ENCODE measurements at regions not wholly inside any gene's neighbourhood (a gene's known extent, or its start where the extent isn't known, plus 50 kb on each side); places are given as distances from the start of the nearest gene placed in this dataset.
"Not testable (repeated sequence)": the region's sequence is repeated elsewhere in the genome, so short reads cannot be mapped to it uniquely, and the experiment has no call there.

DNA sequence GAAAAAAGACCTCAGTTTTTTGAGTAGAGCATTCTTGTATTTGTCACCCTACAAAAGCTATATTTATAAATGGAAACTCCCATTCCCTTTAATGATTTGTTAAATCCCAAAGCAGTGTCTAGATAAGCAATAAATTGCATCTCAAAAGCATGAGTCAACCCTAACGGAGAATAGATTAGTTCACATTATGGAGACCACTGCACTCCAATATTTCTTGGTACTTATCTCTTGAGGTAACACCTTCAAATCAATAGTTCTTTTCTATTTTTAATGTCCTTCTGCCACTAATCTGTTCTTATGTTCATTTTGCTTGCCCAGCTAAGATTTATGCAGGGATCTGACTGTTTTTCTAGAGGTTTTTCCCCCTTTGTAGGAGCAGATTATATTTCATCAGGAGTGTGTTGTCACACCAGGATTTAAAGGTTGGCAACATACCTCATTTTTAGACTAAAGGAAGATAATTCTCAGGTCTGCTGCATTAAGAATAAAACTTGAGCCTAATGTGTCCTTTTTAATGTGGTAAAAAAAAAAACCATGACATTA, 91.4 kb upstream of the ADGRG2 start:
- DNase-seq (ENCODE audit: low read depth), result no peak
- in situ Hi-C loops (cut with HindIII; ENCODE audit: low pct_unique_long_range_greater_than_20kb, low sequenced_read_pairs), result no loop called here

DNA sequence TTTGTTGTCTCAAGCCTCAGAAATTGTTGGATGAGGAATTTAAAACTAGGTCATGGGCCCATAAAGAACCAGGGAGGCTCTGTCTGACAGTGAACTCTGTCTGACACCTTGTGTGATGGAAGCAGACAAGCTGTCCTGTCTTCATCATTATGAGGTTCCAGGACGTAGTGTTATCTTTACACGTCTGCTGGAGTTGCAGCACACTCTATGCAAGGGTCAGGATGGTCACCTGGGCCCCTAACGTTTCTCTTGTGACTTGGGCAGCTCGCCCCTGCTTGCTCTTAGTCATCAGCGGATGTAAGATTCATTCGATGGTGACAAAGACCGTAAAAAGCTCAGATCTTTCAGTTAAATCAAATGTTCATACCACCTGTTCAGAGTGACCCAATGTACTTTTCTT, 92.0 kb upstream of the ADGRG2 start:
- DNase-seq (ENCODE audit: low read depth), result peak; percentile 92

DNA sequence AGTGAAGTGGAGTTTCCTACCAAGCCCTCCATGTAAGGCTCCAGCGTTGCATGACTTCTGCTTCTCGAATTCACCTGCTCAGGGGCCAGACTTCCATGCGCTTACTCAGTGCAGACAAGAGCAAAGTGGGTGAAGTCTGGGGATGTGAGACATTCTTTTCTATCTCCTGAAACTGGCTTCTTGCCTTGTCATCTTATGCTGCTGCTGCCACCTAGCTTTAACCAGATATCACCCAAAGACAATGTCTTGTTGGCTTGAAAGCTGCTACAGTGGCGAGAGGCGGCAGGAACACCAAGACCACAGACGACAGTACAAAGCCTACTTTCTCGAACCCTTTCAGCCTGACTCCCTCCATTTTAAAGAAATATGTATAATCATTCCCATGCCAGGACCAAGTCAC, 103.6 kb upstream of the ADGRG2 start:
- DNase-seq (ENCODE audit: low read depth), result peak; percentile 55
- in situ Hi-C loops (cut with HindIII; ENCODE audit: low pct_unique_long_range_greater_than_20kb, low sequenced_read_pairs), result no loop called here

More for the DNA sequence above, 92.0 kb upstream of the ADGRG2 start:
- in situ Hi-C loops (cut with HindIII; ENCODE audit: low pct_unique_long_range_greater_than_20kb, low sequenced_read_pairs), result no loop called here

DNA sequence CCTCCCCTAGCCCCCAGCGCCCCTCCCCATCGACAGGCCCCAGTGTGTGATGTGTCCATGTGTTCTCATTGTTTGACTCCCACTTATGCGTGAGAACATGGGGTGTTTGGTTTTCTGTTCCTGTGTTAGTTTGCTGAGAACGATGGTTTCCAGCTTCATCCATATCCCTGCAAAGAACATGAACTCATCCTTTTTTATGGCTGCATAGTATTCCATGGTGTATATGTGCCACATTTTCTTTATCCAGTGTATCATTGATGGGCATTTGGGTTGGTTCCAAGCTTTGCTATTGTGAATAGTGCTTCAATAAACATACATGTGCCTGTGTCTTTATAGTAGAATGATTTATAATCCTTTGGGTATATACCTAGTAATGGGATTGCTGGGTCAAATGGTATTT, 107.6 kb upstream of the ADGRG2 start:
- in situ Hi-C loops (cut with HindIII; ENCODE audit: low pct_unique_long_range_greater_than_20kb, low sequenced_read_pairs); DNase-seq (ENCODE audit: low read depth): not testable (repeated sequence)

DNA sequence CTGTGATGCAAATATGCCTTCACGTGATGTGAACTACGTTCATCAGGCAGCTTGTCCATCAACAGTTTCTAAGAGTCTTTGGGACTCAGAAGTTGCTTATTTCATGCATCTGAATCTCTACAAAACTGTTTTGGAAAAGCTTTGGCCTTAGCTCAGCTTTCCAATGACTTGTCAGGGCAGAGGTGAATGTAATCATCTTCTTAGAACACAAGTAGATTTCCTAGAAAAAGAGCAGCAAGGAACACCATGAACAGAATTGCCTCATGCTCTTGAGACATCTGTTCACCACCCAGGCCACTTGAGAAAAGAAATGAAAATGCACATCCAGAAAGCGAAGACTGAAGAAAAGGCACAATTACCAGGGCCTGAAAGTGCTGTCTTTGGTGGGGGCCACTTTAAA, 105.8 kb upstream of the PDHA1 start:
- DNase-seq (ENCODE audit: low read depth), result no peak
- in situ Hi-C loops (cut with HindIII; ENCODE audit: low pct_unique_long_range_greater_than_20kb, low sequenced_read_pairs), result no loop called here

DNA sequence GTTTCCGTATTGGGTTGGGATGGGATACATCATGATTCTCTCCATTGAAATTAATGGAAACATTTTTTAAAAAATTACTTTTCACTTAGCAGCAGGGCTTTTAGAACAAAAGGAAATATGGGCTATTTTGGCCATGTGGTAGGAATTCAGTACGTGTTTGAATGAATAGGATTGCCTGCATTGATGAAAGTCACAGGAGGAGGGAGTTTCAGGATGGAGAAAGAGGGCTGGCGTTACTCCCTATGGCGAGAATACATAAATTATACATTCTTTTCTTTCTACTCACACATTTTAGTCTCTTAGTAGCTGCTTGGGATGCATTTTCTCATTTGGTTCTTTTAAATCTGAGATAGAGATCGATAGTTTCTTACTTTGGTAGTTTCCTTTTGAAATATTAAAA, 100.3 kb upstream of the PDHA1 start:
- in situ Hi-C loops (cut with HindIII; ENCODE audit: low pct_unique_long_range_greater_than_20kb, low sequenced_read_pairs), result no loop called here
- no peak for DNase-seq (ENCODE audit: low read depth)

DNA sequence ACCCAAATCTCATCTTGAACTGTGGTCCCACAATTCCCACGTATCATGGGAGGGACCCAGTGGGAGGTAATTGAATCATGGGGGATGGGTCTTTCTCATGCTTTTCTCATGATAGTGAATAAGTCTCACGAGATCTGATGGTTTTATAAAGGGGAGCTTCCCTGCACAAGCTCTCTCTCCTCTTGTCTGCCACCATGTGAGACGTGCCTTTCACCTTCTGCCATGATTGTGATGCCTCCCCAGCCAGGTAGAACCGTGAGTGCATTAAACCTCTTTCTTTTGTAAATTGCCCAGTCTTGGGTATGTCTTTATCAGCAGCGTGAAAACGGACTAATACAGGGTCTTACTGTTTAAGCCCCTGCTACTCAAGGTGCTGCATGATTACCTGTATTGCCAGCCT, 98.8 kb upstream of the PDHA1 start:
- DNase-seq (ENCODE audit: low read depth); in situ Hi-C loops (cut with HindIII; ENCODE audit: low pct_unique_long_range_greater_than_20kb, low sequenced_read_pairs): not testable (repeated sequence)

DNA sequence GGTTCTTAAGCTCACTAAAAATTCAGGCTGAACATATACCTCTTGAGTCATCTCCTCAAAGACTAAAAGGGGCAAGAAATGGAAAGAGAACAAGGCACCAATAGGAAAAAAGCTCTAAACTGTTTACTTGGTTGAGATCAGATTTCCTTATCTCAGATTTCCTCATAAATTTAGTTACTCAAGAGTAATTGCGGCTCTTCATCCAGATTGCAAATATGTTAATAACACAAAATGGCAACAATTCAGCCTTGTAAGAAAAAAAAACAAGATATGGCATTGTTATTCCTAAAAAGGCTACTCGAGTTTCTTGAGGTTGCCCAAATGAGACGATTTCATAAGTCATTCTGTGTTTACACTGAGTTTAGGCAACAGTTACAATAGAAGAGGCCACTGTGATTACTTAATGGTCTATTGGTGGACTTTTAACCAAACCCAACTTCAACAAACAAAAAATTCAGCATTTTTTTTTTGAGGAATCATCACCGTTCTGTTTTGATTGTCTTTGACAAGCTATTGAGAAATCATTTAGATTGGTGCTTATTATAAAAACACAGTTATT, 97.9 kb upstream of the PDHA1 start:
- in situ Hi-C loops (cut with HindIII; ENCODE audit: low pct_unique_long_range_greater_than_20kb, low sequenced_read_pairs), result no loop called here
- no peak for DNase-seq (ENCODE audit: low read depth)

DNA sequence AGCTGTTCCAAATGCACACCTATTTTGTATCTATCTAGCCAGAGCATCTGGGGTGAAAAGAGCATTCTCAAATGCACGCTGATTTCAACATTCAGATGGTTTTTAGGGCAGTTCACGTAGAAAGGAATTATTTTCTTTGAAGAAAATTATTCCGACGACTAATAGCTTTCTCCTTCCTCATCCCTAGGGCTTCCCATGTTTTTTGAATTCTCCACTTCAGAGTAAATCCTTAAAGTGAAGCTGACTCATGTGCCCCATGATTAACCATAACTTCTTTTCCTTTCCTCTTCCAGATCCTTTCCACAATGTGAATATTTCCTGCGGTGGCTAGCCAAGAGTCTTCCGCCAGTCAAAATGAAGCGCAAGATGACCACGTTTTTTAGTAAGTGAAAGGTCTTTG, 86.7 kb upstream of the PDHA1 start:
- DNase-seq (ENCODE audit: low read depth), result no peak
- in situ Hi-C loops (cut with HindIII; ENCODE audit: low pct_unique_long_range_greater_than_20kb, low sequenced_read_pairs), result no loop called here

DNA sequence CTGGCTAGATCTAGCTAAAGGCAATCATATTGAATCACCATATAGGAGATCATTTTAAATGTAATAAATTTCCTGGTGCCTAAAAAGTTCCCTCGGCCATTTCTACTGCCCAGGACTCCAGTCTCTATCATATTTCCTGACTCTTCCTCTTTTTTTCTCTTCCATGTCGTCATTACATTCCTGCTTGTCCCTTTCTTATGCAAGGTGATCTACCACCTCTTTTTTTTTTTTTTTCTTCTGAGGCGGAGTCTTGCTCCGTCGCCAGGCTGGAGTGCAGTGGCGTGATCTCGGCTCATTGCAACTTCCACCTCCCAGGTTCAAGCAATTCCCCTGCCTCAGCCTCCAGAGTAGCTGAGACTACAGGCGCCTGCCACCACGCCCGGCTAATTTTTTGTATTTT, 82.7 kb upstream of the PDHA1 start:
- DNase-seq (ENCODE audit: low read depth); in situ Hi-C loops (cut with HindIII; ENCODE audit: low pct_unique_long_range_greater_than_20kb, low sequenced_read_pairs): not testable (repeated sequence)

DNA sequence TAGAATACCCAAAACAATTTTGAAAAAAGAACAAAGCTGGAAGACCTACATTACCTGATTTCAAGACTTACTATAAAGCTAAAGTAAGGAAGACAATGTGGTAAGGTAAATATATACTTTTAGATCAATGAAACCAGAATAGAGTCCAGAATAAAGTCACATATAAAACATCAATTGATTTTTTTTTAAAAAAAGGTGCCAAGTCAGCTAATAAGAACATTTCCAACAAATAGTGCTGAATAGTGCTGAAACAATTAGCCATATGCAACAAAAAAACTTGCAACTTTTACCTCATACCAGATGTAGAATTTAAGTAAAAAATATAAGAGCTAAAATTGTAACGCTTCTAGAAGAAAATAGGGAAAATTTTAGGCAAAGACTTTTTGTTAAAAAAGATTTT, 73.0 kb upstream of the PDHA1 start:
- in situ Hi-C loops (cut with HindIII; ENCODE audit: low pct_unique_long_range_greater_than_20kb, low sequenced_read_pairs), result no loop called here
- no peak for DNase-seq (ENCODE audit: low read depth)

DNA sequence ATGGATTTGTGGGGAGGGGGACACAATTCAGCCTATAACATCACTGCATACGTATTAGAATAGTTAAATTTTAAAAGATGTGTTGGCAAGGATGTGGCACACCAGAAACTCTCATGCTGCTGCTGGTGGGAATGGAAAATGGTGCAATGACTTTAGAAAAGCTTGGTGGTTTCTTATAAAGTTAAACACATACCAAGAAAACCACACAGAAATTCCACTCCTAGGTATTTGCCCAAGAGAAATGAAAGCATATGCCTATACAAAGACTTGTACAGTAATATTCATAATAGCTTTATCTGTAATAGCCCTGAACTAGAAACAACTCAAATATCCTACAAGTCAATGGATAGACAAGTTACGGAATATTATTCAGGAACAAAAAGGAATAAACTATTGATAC, 71.3 kb upstream of the PDHA1 start:
- in situ Hi-C loops (cut with HindIII; ENCODE audit: low pct_unique_long_range_greater_than_20kb, low sequenced_read_pairs), result no loop called here
- no peak for DNase-seq (ENCODE audit: low read depth)

DNA sequence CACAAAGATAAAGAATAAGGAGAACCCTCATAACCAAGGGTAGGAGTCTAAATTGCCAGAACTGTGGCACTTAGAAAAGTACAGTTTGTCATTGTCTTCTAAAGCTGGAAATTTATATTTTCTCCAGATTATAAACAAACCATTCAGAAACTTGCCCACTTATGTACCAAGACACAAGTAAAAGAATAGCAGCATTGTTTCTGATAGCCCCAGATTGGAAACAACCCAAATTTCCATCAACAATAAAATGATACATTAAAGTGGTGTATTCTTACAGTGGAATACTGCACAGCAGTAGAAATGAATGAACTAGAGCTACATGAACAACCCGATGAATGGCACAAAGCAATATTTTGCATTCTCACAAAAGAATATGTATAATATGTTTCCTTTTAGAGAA, 63.1 kb upstream of the PDHA1 start:
- DNase-seq (ENCODE audit: low read depth), result no peak
- in situ Hi-C loops (cut with HindIII; ENCODE audit: low pct_unique_long_range_greater_than_20kb, low sequenced_read_pairs), result no loop called here

DNA sequence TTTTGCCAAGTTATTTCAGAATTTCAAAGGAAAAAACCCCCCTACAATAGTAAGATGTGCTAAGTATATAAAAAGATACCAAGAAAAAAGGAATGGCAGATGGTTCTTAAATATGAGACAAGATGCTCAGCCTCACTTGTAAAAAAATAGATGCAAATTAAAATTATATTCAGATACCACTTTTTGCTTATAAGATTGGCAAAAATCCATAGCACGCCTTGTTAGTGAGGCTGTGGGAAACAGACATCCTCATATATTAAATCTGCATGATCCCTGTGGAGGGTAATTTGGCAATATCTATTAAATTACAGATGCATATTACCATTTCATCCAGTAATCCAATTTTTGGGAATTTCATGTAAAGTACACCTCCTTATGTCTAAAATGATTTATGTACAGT, 62.5 kb upstream of the PDHA1 start:
- DNase-seq (ENCODE audit: low read depth), result no peak

DNA sequence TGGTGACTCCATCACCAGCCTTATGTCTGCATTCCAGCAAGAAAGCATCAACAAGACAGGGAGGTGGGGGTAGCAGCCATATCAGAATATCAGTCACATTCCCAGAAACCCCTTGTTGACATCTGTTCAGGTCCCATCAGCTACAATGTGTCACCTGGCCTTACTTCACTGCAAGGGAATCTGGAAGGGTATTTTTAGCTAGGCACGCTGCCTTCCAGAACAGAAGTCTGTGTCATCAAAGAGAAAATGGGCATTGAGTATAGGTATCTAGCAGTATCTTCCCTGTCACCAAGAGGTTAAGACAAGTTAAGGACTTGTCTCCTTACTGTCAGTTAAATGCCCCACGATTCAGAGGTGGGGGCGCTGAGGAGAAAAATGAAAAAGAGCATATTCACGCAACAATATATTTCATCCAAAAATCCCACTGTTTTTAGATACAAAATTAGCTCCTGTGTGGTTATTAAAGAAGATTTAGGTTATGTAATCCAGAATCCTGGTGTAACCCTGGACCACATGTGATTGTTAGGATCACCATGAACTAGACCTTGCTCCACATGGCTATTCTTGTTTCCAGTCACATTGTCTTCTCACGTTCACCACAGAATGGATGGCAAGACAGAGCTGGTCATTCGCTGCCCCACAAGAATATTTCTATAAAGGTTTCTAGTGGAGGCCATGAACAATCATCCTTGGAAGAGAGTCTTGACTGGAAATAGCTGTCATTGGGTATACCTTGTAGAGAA, 60.0 kb upstream of the PDHA1 start:
- in situ Hi-C loops (cut with HindIII; ENCODE audit: low pct_unique_long_range_greater_than_20kb, low sequenced_read_pairs), result no loop called here
- no peak for DNase-seq (ENCODE audit: low read depth)

More for the DNA sequence above, 62.5 kb upstream of the PDHA1 start:
- in situ Hi-C loops (cut with HindIII; ENCODE audit: low pct_unique_long_range_greater_than_20kb, low sequenced_read_pairs), result no loop called here

DNA sequence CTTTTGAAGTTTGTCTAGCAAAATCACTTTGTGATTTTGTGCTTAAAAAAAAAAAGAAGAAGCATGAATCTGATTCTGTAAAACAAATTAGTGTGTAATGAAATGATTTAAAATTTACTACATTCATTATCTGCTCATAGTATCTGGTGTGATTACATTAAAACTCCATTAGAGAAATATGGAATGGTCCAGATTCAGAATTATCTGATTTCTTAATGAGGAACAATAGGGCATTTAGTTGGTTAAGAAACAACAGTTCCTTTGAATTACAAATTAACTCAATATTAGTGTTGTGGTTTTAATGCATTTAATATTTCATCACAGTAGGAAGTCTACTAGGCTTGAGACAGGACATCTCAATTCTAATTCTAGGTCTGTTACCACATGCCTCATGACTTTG, 57.9 kb upstream of the PDHA1 start:
- in situ Hi-C loops (cut with HindIII; ENCODE audit: low pct_unique_long_range_greater_than_20kb, low sequenced_read_pairs), result no loop called here
- DNase-seq (ENCODE audit: low read depth), result no peak

DNA sequence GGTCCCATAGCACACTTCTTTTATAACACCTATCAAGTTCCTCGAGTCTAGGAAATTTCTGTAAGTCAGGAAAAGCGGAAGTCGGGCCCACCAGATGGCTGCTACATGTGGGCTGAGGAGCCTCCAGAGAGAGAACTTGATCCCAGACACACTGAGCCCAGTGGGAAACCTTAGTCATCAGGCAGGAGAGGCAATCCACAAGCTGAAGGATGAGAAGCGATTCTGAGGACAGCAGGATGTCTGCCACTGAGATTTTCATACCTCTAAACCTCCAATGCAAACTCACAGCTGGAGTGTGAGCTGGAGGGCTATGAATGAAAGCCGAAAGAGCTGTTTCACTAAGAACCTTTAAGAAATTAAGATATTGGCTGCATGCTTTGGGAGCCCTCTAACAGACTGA, 52.6 kb upstream of the PDHA1 start:
- in situ Hi-C loops (cut with HindIII; ENCODE audit: low pct_unique_long_range_greater_than_20kb, low sequenced_read_pairs), result no loop called here
- no peak for DNase-seq (ENCODE audit: low read depth)

DNA sequence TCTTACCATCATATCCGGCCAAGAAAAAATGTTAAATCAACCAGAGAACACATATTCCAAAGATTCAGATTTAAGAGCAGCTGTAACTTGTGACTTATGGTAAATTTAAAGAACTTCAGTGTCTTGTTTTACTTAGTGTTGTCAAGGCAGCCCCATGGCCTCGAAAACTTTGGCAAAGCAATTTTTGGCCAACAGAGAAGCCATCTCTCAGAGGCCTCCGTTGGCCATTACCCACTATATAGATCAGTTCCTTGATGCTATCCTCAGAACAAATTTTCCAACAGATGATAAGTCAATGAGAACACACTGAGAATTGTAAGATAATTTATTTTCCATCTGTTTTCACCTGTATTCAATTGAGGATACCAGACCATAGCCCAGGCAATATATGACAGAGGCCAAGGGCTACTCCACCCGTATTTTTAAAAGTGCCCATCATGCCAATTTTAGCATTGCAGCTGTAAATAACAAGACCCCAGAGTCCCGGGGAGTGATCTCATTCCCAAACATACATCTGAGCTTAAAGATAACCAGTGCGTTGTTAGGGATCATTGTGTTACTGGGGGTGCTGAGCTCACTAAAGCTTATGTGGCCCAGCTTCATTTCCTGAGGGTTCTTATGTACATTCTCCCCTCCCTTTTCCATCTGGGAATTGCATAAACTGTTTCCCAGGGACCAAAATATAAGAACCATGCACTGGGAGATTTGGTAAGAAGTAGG, 50.0 kb upstream of the PDHA1 start:
- in situ Hi-C loops (cut with HindIII; ENCODE audit: low pct_unique_long_range_greater_than_20kb, low sequenced_read_pairs), result no loop called here

More for the DNA sequence above, 50.0 kb upstream of the PDHA1 start:
- DNase-seq (ENCODE audit: low read depth), result no peak

Data from Caki2 (cell line).